ENCODE measurements at regions not wholly inside any gene's neighbourhood (a gene's known extent, or its start where the extent isn't known, plus 50 kb on each side); places are given as distances from the start of the nearest gene placed in this dataset.

- DNase-seq = no peak
Observed at GRCh38 chr20:7818477-7818876, 121.8 kb downstream of the HAO1 start.

GRCh38 chr20:7820897-7821296, 119.4 kb downstream of the HAO1 start:
- no peak for DNase-seq

GRCh38 chr20:7822772-7823171, 117.5 kb downstream of the HAO1 start:
- no peak for DNase-seq

- no peak for DNase-seq
Observed at GRCh38 chr20:7828437-7828836, 111.8 kb downstream of the HAO1 start.

- DNase-seq = no peak
Observed at GRCh38 chr20:7829031-7829430, 111.2 kb downstream of the HAO1 start.

GRCh38 chr20:7829776-7830175, 110.5 kb downstream of the HAO1 start:
- DNase-seq = no peak
